Caco-2 (cell line): ENCODE measurements at regions not wholly inside any gene's neighbourhood (a gene's known extent, or its start where the extent isn't known, plus 50 kb on each side); places are given as distances from the start of the nearest gene placed in this dataset.

Source experiments
- BruUV-seq: library from RNA; stranded (reverse); fragments of 400-500 nt; replicated peaks from 2 replicates; lab custom pipeline; 2021; lab: Mats Ljungman, UMichigan
- CTCF ChIA-PET: fragments of 300-600 bp; sonication (Branson Sonifier 250); formaldehyde crosslinking; loops from one replicate; lab custom pipeline; 2022; ENCODE audit warnings: antibody characterized with exemption; lab: Charles Lee
- POLR2A ChIA-PET: fragments of 300-600 bp; sonication (Branson Sonifier 250); formaldehyde crosslinking; loops from one replicate; lab custom pipeline; 2022; ENCODE audit warnings: antibody characterized with exemption; lab: Charles Lee
- DNase-seq, 2 experiments: peaks; one replicate each; pipeline versions ENCODE4 v3.0.0 to v3.0.0-alpha.2; 2020 to 2022
- H3K27me3 ChIP-seq: replicated peaks from 2 replicates; pipeline ENCODE4 v1.6.0; 2011; ENCODE audit warnings: low read length; ENCODE audit not compliant: control insufficient read depth, insufficient read depth
- H3K36me3 ChIP-seq: 2 replicates; pipeline ENCODE4 v1.5.1; 2011; ENCODE audit warnings: low read length; ENCODE audit not compliant: control insufficient read depth, insufficient read depth
- H3K4me1 ChIP-seq: fragments of 250-450 bp; sonication (Bioruptor Pico); 2 replicates; pipeline ENCODE4 v1.5.1; 2020; ENCODE audit warnings: mild to moderate bottlenecking
- H3K4me3 ChIP-seq: 2 replicates; pipeline ENCODE4 v1.5.1; 2011; ENCODE audit warnings: low read depth, mild to moderate bottlenecking, control low read depth, low read length
- H3K9me3 ChIP-seq: fragments of 250-450 bp; sonication (Bioruptor Pico); 2 replicates; pipeline ENCODE4 v1.5.1; 2020; ENCODE audit warnings: mild to moderate bottlenecking, moderate library complexity
- H3K27ac Mint-ChIP-seq: one replicate; pipeline ENCODE4 v1.8.0; 2022; ENCODE audit warnings: mixed read lengths; ENCODE audit not compliant: unreplicated experiment
- H3K27me3 Mint-ChIP-seq: one replicate; pipeline ENCODE4 v1.8.0; 2022; ENCODE audit warnings: mixed read lengths; ENCODE audit not compliant: insufficient read depth, unreplicated experiment
- H3K36me3 Mint-ChIP-seq: one replicate; pipeline ENCODE4 v1.8.0; 2022; ENCODE audit warnings: mild to moderate bottlenecking, mixed read lengths; ENCODE audit not compliant: insufficient read depth, unreplicated experiment
- H3K4me1 Mint-ChIP-seq: one replicate; pipeline ENCODE4 v1.8.0; 2022; ENCODE audit warnings: low read depth, mixed read lengths; ENCODE audit not compliant: unreplicated experiment
- H3K4me3 Mint-ChIP-seq: one replicate; pipeline ENCODE4 v1.8.0; 2022; ENCODE audit warnings: mild to moderate bottlenecking, moderate library complexity, mixed read lengths; ENCODE audit not compliant: unreplicated experiment
- H3K9me3 Mint-ChIP-seq: one replicate; pipeline ENCODE4 v1.8.0; 2022; ENCODE audit warnings: mixed read lengths; ENCODE audit not compliant: unreplicated experiment
- intact Hi-C: fragments of 100-400 bp; cut with micrococcal nuclease; formaldehyde crosslinking; loops from one replicate; pipeline ENCODE4 v1.10.0; 2022; ENCODE audit not compliant: unreplicated experiment
- TF ChIP-seq, protein P1 (sequence below), 2 experiments: fragments of 200-600 bp in 1 of 2; IDR thresholded peaks; 1 replicate in 1 of 2; 2 replicates in 1 of 2; pipeline versions ENCODE4 v1.5.1 to v1.8.0; 2011 to 2022; ENCODE audit warnings: antibody characterized with exemption in 1 of 2, control low read depth in 1 of 2, inconsistent platforms in 1 of 2, low read depth in 1 of 2, low read length in 1 of 2, mild to moderate bottlenecking in 1 of 2, moderate library complexity in 1 of 2; ENCODE audit not compliant: insufficient read depth in 1 of 2, severe bottlenecking in 1 of 2, unreplicated experiment in 1 of 2

DNA sequence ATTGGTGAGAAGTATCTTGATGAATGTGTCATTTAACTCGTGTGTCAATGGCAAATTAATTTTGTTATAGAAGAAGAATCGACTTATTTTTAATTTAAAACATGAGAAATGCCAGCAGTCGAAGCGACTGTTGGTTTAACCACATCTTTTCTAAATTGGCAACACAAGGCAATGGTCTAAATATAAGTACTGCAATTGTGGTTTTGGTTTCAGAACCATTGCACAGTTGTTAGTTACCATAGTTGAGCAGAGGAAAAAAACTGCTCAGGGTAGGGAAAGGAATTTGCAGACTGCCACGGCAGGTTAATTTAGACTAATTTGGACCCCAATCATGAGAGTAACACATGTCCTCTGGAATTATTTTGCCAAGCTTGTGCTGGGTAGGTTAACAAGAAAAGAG lies 185.6 kb upstream of the RUNX1 start:
- Mint-ChIP-seq H3K4me3 (no peak overlapping the region), H3K9me3 (no peaks in the 10 kb centered on the region), H3K4me1 (peaks cover 10% of the 10 kb centered on the region), H3K27ac (no peak overlapping the region), H3K27me3 (no peaks in the 10 kb centered on the region), H3K36me3 (no peaks in the 10 kb centered on the region)
- no peak for DNase-seq
- Histone ChIP-seq H3K9me3 (peaks cover 5% of the 10 kb centered on the region; the same call in 1 of the 2 replicates), H3K4me3 (no peak overlapping the region), H3K27me3 (no peaks in the 10 kb centered on the region), H3K36me3 (no peaks in the 10 kb centered on the region), H3K4me1 (peaks cover 15% of the 10 kb centered on the region)
- intact Hi-C loops: no loop called here
- ChIA-PET POLR2A (no interaction called here), CTCF (no interaction called here)
- TF ChIP-seq, protein P1, sequence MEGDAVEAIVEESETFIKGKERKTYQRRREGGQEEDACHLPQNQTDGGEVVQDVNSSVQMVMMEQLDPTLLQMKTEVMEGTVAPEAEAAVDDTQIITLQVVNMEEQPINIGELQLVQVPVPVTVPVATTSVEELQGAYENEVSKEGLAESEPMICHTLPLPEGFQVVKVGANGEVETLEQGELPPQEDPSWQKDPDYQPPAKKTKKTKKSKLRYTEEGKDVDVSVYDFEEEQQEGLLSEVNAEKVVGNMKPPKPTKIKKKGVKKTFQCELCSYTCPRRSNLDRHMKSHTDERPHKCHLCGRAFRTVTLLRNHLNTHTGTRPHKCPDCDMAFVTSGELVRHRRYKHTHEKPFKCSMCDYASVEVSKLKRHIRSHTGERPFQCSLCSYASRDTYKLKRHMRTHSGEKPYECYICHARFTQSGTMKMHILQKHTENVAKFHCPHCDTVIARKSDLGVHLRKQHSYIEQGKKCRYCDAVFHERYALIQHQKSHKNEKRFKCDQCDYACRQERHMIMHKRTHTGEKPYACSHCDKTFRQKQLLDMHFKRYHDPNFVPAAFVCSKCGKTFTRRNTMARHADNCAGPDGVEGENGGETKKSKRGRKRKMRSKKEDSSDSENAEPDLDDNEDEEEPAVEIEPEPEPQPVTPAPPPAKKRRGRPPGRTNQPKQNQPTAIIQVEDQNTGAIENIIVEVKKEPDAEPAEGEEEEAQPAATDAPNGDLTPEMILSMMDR (IDR thresholded peaks at IDR 0.05; ENCODE audit: insufficient read depth in 1 of 2, low read depth in 1 of 2, low read length in 1 of 2, severe bottlenecking in 1 of 2, unreplicated experiment in 1 of 2): no peak
- no TSS peak for BruUV-seq

DNA sequence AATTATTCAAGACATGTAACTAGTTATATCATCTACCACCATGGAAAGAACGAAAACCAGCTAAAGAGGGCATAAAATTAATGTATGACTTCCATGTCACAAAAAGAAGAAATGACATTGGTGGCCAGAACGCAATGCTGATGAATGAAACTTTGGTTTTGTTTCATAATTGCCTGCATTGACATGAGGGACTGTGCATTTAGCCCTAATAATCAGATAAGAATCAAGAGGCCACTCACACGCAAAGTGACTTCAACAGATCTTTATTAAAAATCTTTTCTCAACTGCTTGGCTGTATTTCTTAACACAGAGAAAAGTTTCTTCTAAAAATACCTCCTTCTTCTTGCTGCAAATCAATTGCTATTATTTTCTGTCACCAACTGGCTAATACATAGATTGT lies 184.7 kb upstream of the RUNX1 start:
- Mint-ChIP-seq H3K36me3 (no peaks in the 10 kb centered on the region), H3K9me3 (no peaks in the 10 kb centered on the region)

GRCh38 chr21:35232545-35233176 lies 183.6 kb upstream of the RUNX1 start:
- no peaks in the 10 kb centered on the region for H3K9me3 Mint-ChIP-seq
- BruUV-seq: no TSS peak
- CTCF ChIA-PET: interaction anchor here (1.0 kb wide), 1 partner anchor 365 kb away, joined by 3 read pairs; no protein-coding TSS in a partner anchor
- H3K27ac Mint-ChIP-seq: peak overlapping the region; percentile 32
- TF ChIP-seq, protein P1 (IDR thresholded peaks at IDR 0.05; ENCODE audit: insufficient read depth in 1 of 2, low read depth in 1 of 2, low read length in 1 of 2, severe bottlenecking in 1 of 2, unreplicated experiment in 1 of 2): no peak
- Histone ChIP-seq H3K4me3 (no peak overlapping the region), H3K27me3 (no peaks in the 10 kb centered on the region), H3K4me1 (peaks cover 15% of the 10 kb centered on the region), H3K36me3 (no peaks in the 10 kb centered on the region), H3K9me3 (peaks cover 5% of the 10 kb centered on the region; the same call in 1 of the 2 replicates)
- H3K4me3 Mint-ChIP-seq: peak overlapping the region; percentile 16
- POLR2A ChIA-PET: interaction anchor here (1.0 kb wide), 1 partner anchor 343 kb away, joined by 6 read pairs; no protein-coding TSS in a partner anchor
- intact Hi-C loops: no loop called here
- H3K36me3 Mint-ChIP-seq: peaks cover 4% of the 10 kb centered on the region
- peak; percentile 63 to 79 for DNase-seq
- peaks cover 10% of the 10 kb centered on the region for H3K4me1 Mint-ChIP-seq
- H3K27me3 Mint-ChIP-seq: no peaks in the 10 kb centered on the region

More for the DNA sequence above, 184.7 kb upstream of the RUNX1 start:
- H3K27me3 ChIP-seq: no peaks in the 10 kb centered on the region
- TF ChIP-seq, protein P1 (IDR thresholded peaks at IDR 0.05; ENCODE audit: insufficient read depth in 1 of 2, low read depth in 1 of 2, low read length in 1 of 2, severe bottlenecking in 1 of 2, unreplicated experiment in 1 of 2): no peak
- H3K4me1 ChIP-seq: peaks cover 15% of the 10 kb centered on the region
- Mint-ChIP-seq H3K4me1 (peaks cover 10% of the 10 kb centered on the region), H3K27ac (no peak overlapping the region), H3K27me3 (no peaks in the 10 kb centered on the region), H3K4me3 (no peak overlapping the region)
- CTCF ChIA-PET: no interaction called here
- no peak overlapping the region for H3K4me3 ChIP-seq
- H3K9me3 ChIP-seq: peaks cover 5% of the 10 kb centered on the region; the same call in 1 of the 2 replicates
- H3K36me3 ChIP-seq: no peaks in the 10 kb centered on the region
- DNase-seq: no peak
- intact Hi-C loops: no loop called here
- no TSS peak for BruUV-seq
- POLR2A ChIA-PET: no interaction called here
